Heart left ventricle (tissue), 16 donors: ENCODE measurements at regions not wholly inside any gene's neighbourhood (a gene's known extent, or its start where the extent isn't known, plus 50 kb on each side); places are given as distances from the start of the nearest gene placed in this dataset.

Source experiments
- ATAC-seq, 4 donors: fragments of 200-7000 bp; cut with Tn5 transposase; one replicate each; pipeline ENCODE4 v1.9.1; 2020 to 2022; ENCODE audit warnings: moderate library complexity in 4 of 4, mild to moderate bottlenecking in 3 of 4, moderate number of reproducible peaks in 1 of 4
- DNase-seq, 5 donors: peaks; one replicate each; pipeline ENCODE4 v3.0.0-alpha.2; 2020
- H3K27ac ChIP-seq, 12 donors: fragments of 200-600 bp; sonication (generic) in 4 of 12; one replicate each; pipeline versions ENCODE4 v1.5.0 to v1.8.0; 2016 to 2022; ENCODE audit warnings: mild to moderate bottlenecking in 2 of 12
- H3K27me3 ChIP-seq, 9 donors: fragments of 200-600 bp; sonication (generic) in 2 of 9; one replicate each; pipeline versions ENCODE4 v1.5.1 to v1.8.0; 2016 to 2022; ENCODE audit warnings: mild to moderate bottlenecking in 3 of 9
- H3K36me3 ChIP-seq, 9 donors: fragments of 200-600 bp; sonication (generic) in 2 of 9; one replicate each; pipeline versions ENCODE4 v1.5.0 to v1.8.0; 2018 to 2022; ENCODE audit warnings: mild to moderate bottlenecking in 2 of 9
- H3K4me1 ChIP-seq, 12 donors: fragments of 200-600 bp; sonication (generic) in 4 of 12; one replicate each; pipeline versions ENCODE4 v1.5.0 to v1.8.0; 2016 to 2022; ENCODE audit warnings: mild to moderate bottlenecking in 3 of 12
- H3K4me3 ChIP-seq, 12 donors: fragments of 200-600 bp; sonication (generic) in 4 of 12; one replicate each; pipeline versions ENCODE4 v1.5.0 to v1.8.0; 2017 to 2022; ENCODE audit warnings: mild to moderate bottlenecking in 9 of 12, moderate library complexity in 4 of 12
- H3K9me3 ChIP-seq, 12 donors: fragments of 200-600 bp; sonication (generic) in 4 of 12; one replicate each; pipeline versions ENCODE4 v1.5.0 to v1.8.0; 2016 to 2022; ENCODE audit warnings: mild to moderate bottlenecking in 1 of 12
- POLR2A ChIP-seq, 2 donors: fragments of 450-650 bp; IDR thresholded peaks; one replicate each; pipeline ENCODE4 v1.6.1; 2017; ENCODE audit warnings: antibody characterized with exemption in 2 of 2, mild to moderate bottlenecking in 2 of 2, moderate library complexity in 2 of 2
- WGBS, 4 donors: extraction: QIAGEN DNeasy Blood & Tissue Kit in 2 of 4; methylation state at CpG; one replicate each; pipeline versions ENCODE4 v1.1.5 to v1.1.7; 2013 to 2018; 5-methylcytosine and 5-hydroxymethylcytosine counted together
- intact Hi-C, 10 donors: fragments of 100-400 bp; cut with DNase I; formaldehyde crosslinking; loops; one replicate each; pipeline versions ENCODE4 v1.11.1 to v1.14.2; 2022
- TF ChIP-seq, protein P1 (sequence below), 12 donors: fragments of 200-600 bp; sonication (generic) in 4 of 12; IDR thresholded peaks; one replicate each; pipeline versions ENCODE4 v1.5.0 to v1.8.0; 2018 to 2022; ENCODE audit warnings: antibody characterized with exemption in 12 of 12, mild to moderate bottlenecking in 5 of 12
- donor health status: ischemic (EF 13 %, LVEDD 7.1; RV severe dilation, severe dysfunction).
- donor health status: healthy with polysubstance abuse.
- donor health status: DM: no; HTN: yes; CAD: no.
- donor health status: DM: no; HTN: no; CAD: no.
- donor health status: ischemic (EF 25% LVEDD 6.9; RV normal size, moderate dysfunction).
- donor health status: ischemic (EF 25% LVEDD 5.7; RV mildly dilated, moderate dysfunction).
- donor health status: healthy.
- donor health status: DM: yes; HTN: yes; CAD: no.
- donor health status: ischemic (EF 35%, LVEDD 5.7; RV mildly dilated, moderate dysfunction).
- donor health status: nonischemic (EF 11% LVEDD 7.7; RV severe dilation, severe dysfunction).
- donor health status: DM: yes; HTN: yes; CAD: no.
- donor health status: PGD.
- donor health status: ischemic (EF 29% LVEDD 5.4; RV normal size, mild dysfunction).
- donor health status: nonischemic (EF 23%, LVEDD 6.1; RV moderate dilation, normal function).

DNA sequence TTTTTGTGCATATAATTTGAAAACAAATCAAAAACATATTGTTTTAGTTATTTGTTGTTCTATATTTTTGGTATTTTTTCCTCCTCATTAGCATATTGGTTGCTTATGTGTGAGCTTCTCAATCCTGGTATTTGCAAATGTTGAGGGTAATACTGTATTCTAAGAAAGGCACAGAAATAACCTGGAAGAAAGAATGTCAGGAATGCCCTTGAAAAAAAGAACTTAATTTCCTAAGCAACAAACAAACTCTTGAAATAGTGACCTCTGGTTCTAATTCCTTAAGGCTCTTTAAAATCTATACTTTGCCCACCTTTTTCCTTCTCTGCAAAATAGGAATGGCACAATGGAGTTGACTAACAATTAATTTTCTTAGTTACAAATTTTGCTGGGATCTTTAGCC, 117.5 kb downstream of the HMHB1 start:
- DNase-seq (no peak), ATAC-seq (no peak)
- Histone ChIP-seq H3K4me1 (peaks cover 0 to 4% (median 0%) of the 10 kb centered on the region in 12 donors), H3K36me3 (no peaks in the 10 kb centered on the region), H3K27me3 (no peaks in the 10 kb centered on the region), H3K9me3 (peaks cover 0 to 12% (median under 1%) of the 10 kb centered on the region in 12 donors), H3K27ac (no peak overlapping the region), H3K4me3 (no peak overlapping the region)
- intact Hi-C loops = no loop called here
- no peak for TF ChIP-seq POLR2A (IDR thresholded peaks at IDR 0.05)
- TF ChIP-seq, protein P1, sequence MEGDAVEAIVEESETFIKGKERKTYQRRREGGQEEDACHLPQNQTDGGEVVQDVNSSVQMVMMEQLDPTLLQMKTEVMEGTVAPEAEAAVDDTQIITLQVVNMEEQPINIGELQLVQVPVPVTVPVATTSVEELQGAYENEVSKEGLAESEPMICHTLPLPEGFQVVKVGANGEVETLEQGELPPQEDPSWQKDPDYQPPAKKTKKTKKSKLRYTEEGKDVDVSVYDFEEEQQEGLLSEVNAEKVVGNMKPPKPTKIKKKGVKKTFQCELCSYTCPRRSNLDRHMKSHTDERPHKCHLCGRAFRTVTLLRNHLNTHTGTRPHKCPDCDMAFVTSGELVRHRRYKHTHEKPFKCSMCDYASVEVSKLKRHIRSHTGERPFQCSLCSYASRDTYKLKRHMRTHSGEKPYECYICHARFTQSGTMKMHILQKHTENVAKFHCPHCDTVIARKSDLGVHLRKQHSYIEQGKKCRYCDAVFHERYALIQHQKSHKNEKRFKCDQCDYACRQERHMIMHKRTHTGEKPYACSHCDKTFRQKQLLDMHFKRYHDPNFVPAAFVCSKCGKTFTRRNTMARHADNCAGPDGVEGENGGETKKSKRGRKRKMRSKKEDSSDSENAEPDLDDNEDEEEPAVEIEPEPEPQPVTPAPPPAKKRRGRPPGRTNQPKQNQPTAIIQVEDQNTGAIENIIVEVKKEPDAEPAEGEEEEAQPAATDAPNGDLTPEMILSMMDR (IDR thresholded peaks at IDR 0.05) = no peak

DNA sequence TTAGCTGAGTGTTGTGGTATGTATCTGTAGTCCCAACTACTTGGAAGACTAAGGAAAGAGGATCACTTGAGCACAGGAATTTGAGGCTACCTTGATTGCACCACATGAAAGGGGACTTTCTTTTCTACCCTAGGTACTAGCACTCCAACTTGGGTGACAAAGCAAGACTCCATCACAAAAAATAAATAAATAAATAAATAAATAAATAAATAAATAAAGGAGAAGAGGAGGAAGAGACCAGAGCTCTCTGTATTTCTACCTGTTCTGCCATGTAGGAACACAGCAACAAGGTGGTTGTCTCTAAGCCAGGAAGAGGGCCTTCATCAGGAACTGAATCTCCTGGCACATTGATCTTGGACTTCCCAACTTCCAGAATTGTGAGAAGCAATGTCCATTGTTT, 118.6 kb downstream of the HMHB1 start:
- no peak overlapping the region for H3K27ac ChIP-seq
- H3K27me3 ChIP-seq = no peaks in the 10 kb centered on the region
- peaks cover 0 to 4% (median 0%) of the 10 kb centered on the region in 12 donors for H3K4me1 ChIP-seq
- no peak overlapping the region for H3K4me3 ChIP-seq
- DNase-seq (no peak), ATAC-seq (no peak)
- TF ChIP-seq POLR2A (IDR thresholded peaks at IDR 0.05) = no peak
- TF ChIP-seq, protein P1 (IDR thresholded peaks at IDR 0.05) = no peak
- H3K9me3 ChIP-seq = peaks cover 0 to 23% (median 8%) of the 10 kb centered on the region in 12 donors
- H3K36me3 ChIP-seq = no peaks in the 10 kb centered on the region
- intact Hi-C loops = no loop called here

DNA sequence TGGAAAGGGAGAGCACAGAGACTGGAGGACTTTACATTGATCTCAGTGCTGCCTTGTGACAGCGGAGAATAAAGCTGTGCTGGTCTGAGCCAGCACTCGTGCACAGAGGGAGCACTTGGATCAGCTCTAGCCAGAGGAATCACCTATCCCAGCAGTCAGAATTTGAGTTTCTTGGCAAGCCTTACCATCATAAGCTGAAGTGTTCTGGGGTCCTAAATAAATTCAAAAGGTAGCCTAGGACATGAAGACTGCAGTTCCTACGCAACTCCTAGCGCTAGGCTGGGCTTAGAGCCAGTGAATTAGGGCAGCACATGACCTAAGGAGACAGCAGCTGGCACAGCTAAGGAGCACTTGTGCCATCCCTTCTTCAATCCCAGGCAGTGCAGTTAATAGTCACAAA, 119.5 kb downstream of the HMHB1 start:
- Histone ChIP-seq H3K27ac (peak overlapping the region in 1 of 12 donors; percentile 3), H3K4me1 (peaks cover 0 to 4% (median 0%) of the 10 kb centered on the region in 12 donors), H3K4me3 (no peak overlapping the region), H3K36me3 (no peaks in the 10 kb centered on the region), H3K9me3 (peaks cover 0 to 32% (median 8%) of the 10 kb centered on the region in 12 donors), H3K27me3 (no peaks in the 10 kb centered on the region)
- DNase-seq = peak in 2 of 5 donors; percentile 36 to 38
- WGBS, 4 donors = 60 to 73% (median 70%) methylated on average over 4 of the region's 4 CpGs
- peak in 3 of 4 donors; percentile 83 to 89 (median 87) for ATAC-seq
- no peak for TF ChIP-seq POLR2A (IDR thresholded peaks at IDR 0.05)
- TF ChIP-seq, protein P1 (IDR thresholded peaks at IDR 0.05) = no peak
- intact Hi-C loops = no loop called here

DNA sequence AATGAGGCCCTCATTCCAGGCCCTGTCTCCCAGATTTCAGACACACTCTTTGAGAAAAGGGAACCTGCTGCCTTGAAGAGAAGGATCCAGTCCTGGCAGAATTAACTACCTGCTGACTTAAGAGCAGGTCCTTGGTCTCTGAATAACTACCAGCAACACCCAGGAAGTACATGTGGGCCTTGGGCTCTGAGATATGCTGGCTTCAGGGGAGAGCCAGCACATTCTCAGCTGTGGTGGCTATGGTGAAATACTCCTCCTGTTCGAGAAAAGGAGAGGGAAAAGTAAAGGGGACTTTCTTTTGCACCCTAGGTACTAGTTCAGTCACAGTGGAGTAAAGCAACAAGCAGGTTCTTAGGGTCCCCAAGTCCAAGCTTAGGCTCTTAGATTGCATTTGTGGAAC, 120.0 kb downstream of the HMHB1 start:
- H3K27ac ChIP-seq = peak overlapping the region in 1 of 12 donors; percentile 3
- WGBS, 4 donors = 75 to 92% (median 79%) methylated on average over 1 of the region's 1 CpG
- TF ChIP-seq, protein P1 (IDR thresholded peaks at IDR 0.05) = no peak
- no peak for TF ChIP-seq POLR2A (IDR thresholded peaks at IDR 0.05)
- H3K27me3 ChIP-seq = no peaks in the 10 kb centered on the region
- H3K4me3 ChIP-seq = no peak overlapping the region
- no peaks in the 10 kb centered on the region for H3K36me3 ChIP-seq
- H3K9me3 ChIP-seq = peaks cover 0 to 33% (median 8%) of the 10 kb centered on the region in 12 donors
- no peak for DNase-seq
- no peak for ATAC-seq
- H3K4me1 ChIP-seq = peaks cover 0 to 4% (median 0%) of the 10 kb centered on the region in 12 donors
- intact Hi-C loops = no loop called here
